Heart right ventricle (tissue), 16 donors: ENCODE measurements at regions not wholly inside any gene's neighbourhood (a gene's known extent, or its start where the extent isn't known, plus 50 kb on each side); places are given as distances from the start of the nearest gene placed in this dataset.

ENCODE experiments used
- ATAC-seq, 8 donors: fragments of 200-7000 bp; cut with Tn5 transposase; one replicate each; pipeline ENCODE4 v1.9.1; 2020; ENCODE audit warnings: mild to moderate bottlenecking in 8 of 8, moderate library complexity in 8 of 8, moderate number of reproducible peaks in 1 of 8
- DNase-seq, 2 donors: peaks; one replicate each; pipeline ENCODE4 v3.0.0-alpha.2; 2020
- H3K27ac ChIP-seq, 10 donors: fragments of 200-600 bp; sonication (generic) in 2 of 10; one replicate each; pipeline versions ENCODE4 v1.5.0 to v1.8.0; 2020 to 2022; ENCODE audit warnings: mild to moderate bottlenecking in 3 of 10
- H3K27me3 ChIP-seq, 7 donors: fragments of 200-600 bp; one replicate each; pipeline ENCODE4 v1.8.0; 2021 to 2022; ENCODE audit warnings: mild to moderate bottlenecking in 2 of 7
- H3K36me3 ChIP-seq, 9 donors: fragments of 200-600 bp; sonication (generic) in 1 of 9; one replicate each; pipeline versions ENCODE4 v1.5.0 to v1.8.0; 2020 to 2022; ENCODE audit warnings: mild to moderate bottlenecking in 2 of 9
- H3K4me1 ChIP-seq, 9 donors: fragments of 200-600 bp; sonication (generic) in 1 of 9; one replicate each; pipeline versions ENCODE4 v1.5.0 to v1.8.0; 2020 to 2022; ENCODE audit warnings: mild to moderate bottlenecking in 4 of 9
- H3K4me3 ChIP-seq, 10 donors: fragments of 200-600 bp; sonication (generic) in 2 of 10; one replicate each; pipeline versions ENCODE4 v1.5.0 to v1.8.0; 2020 to 2022; ENCODE audit warnings: mild to moderate bottlenecking in 7 of 10, moderate library complexity in 2 of 10
- H3K9me3 ChIP-seq, 11 donors: fragments of 200-600 bp in 10 of 11; sonication (generic) in 2 of 11; one replicate each; pipeline versions ENCODE4 v1.5.0 to v1.8.0; 2013 to 2022; ENCODE audit warnings: mild to moderate bottlenecking in 2 of 11, control low read depth in 1 of 11, moderate library complexity in 1 of 11
- CTCF ChIP-seq, 9 donors: fragments of 200-600 bp; sonication (generic) in 2 of 9; IDR thresholded peaks; one replicate each; pipeline versions ENCODE4 v1.5.0 to v1.8.0; 2021 to 2022; ENCODE audit warnings: antibody characterized with exemption in 9 of 9, mild to moderate bottlenecking in 5 of 9, moderate library complexity in 1 of 9
- WGBS, 2 donors: extraction: QIAGEN DNeasy Blood & Tissue Kit; methylation state at CpG; one replicate each; pipeline ENCODE4 v1.1.7; 2013; ENCODE audit warnings: inconsistent platforms in 1 of 2; 5-methylcytosine and 5-hydroxymethylcytosine counted together
- intact Hi-C, 10 donors: fragments of 100-400 bp; cut with DNase I; formaldehyde crosslinking; loops; one replicate each; pipeline versions ENCODE4 v1.11.1 to v1.14.2; 2022
- donor health status: Arrhythmogenic right ventricular cardiomyopathy.
- donor health status: ischemic (EF 13 %, LVEDD 7.1; RV severe dilation, severe dysfunction).
- donor health status: healthy with polysubstance abuse.
- donor health status: DM: no; HTN: yes; CAD: no.
- donor health status: DM: no; HTN: no; CAD: no.
- donor health status: ischemic (EF 25% LVEDD 6.9; RV normal size, moderate dysfunction).
- donor health status: ischemic (EF 25% LVEDD 5.7; RV mildly dilated, moderate dysfunction).
- donor health status: healthy.
- donor health status: DM: yes; HTN: yes; CAD: no.
- donor health status: Ischemic cardiomyopathy.
- donor health status: ischemic (EF 35%, LVEDD 5.7; RV mildly dilated, moderate dysfunction).
- donor health status: nonischemic (EF 11% LVEDD 7.7; RV severe dilation, severe dysfunction).
- donor health status: DM: yes; HTN: yes; CAD: no.
- donor health status: PGD.
- donor health status: ischemic (EF 29% LVEDD 5.4; RV normal size, mild dysfunction).
- donor health status: nonischemic (EF 23%, LVEDD 6.1; RV moderate dilation, normal function).

- Histone ChIP-seq H3K4me3 (no peak overlapping the region), H3K27me3 (peaks cover 0 to 19% (median 0%) of the 10 kb centered on the region in 7 donors), H3K36me3 (no peaks in the 10 kb centered on the region), H3K9me3 (no peaks in the 10 kb centered on the region), H3K27ac (no peak overlapping the region), H3K4me1 (no peaks in the 10 kb centered on the region)
- TF ChIP-seq CTCF (IDR thresholded peaks at IDR 0.05), result no peak
- no peak for ATAC-seq
- 72 to 77% methylated on average over 4 of the region's 4 CpGs for WGBS, 2 donors
- no peak for DNase-seq
- intact Hi-C loops, result loop anchor here in 1 of 10 donors (10.0 kb wide), 1 partner anchor 57 kb away; no protein-coding TSS in a partner anchor
Observed at GRCh38 chr16:5447734-5448133, 350.1 kb upstream of the EEF2KMT start.

- H3K4me1 ChIP-seq, result no peaks in the 10 kb centered on the region
- intact Hi-C loops, result loop anchor here in 1 of 10 donors (10.0 kb wide), 1 partner anchor 58 kb away; no protein-coding TSS in a partner anchor
- ATAC-seq (no peak), DNase-seq (no peak)
- peaks cover 0 to 12% (median 0%) of the 10 kb centered on the region in 7 donors for H3K27me3 ChIP-seq
- TF ChIP-seq CTCF (IDR thresholded peaks at IDR 0.05), result no peak
- 50 to 52% methylated on average over 8 of the region's 8 CpGs for WGBS, 2 donors
- no peaks in the 10 kb centered on the region for H3K36me3 ChIP-seq
- H3K9me3 ChIP-seq, result no peaks in the 10 kb centered on the region
- H3K27ac ChIP-seq, result no peak overlapping the region
- no peak overlapping the region for H3K4me3 ChIP-seq
Observed at GRCh38 chr16:5446623-5447240, 349.1 kb upstream of the EEF2KMT start.

DNA sequence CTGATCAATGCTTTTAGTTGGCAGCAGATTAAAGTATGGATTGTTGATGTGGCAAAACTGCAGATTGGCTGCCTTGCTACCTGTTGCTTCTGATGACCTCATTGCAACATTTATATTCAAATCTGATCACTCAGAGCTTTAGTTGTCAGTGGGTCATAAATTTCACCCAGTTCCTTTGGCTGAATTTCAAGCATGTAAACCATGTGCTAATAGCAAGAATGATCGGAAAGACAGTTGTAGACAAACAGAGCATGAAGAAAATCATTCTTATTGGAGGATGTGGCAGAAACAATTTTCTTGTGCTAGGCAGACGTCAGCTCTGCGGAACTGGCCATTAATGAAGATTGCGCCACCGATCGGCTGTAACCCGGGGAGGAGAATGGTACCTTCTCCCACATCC is 346.6 kb upstream of the EEF2KMT start:
- no peak overlapping the region for H3K4me3 ChIP-seq
- 81 to 85% methylated on average over 7 of the region's 7 CpGs for WGBS, 2 donors
- no peak for TF ChIP-seq CTCF (IDR thresholded peaks at IDR 0.05)
- H3K9me3 ChIP-seq, result no peaks in the 10 kb centered on the region
- H3K27ac ChIP-seq, result no peak overlapping the region
- no peaks in the 10 kb centered on the region for H3K36me3 ChIP-seq
- ATAC-seq (no peak), DNase-seq (no peak)
- peaks cover 0 to 6% (median 0%) of the 10 kb centered on the region in 7 donors for H3K27me3 ChIP-seq
- intact Hi-C loops, result loop anchor here in 1 of 10 donors (10.0 kb wide), 1 partner anchor 61 kb away; no protein-coding TSS in a partner anchor
- H3K4me1 ChIP-seq, result no peaks in the 10 kb centered on the region

- no peaks in the 10 kb centered on the region for H3K36me3 ChIP-seq
- WGBS, 2 donors, result 64 to 74% methylated on average over 3 of the region's 3 CpGs
- no peak overlapping the region for H3K27ac ChIP-seq
- intact Hi-C loops, result loop anchor here in 1 of 10 donors (10.0 kb wide), 1 partner anchor 62 kb away; no protein-coding TSS in a partner anchor
- H3K4me1 ChIP-seq, result no peaks in the 10 kb centered on the region
- H3K4me3 ChIP-seq, result no peak overlapping the region
- DNase-seq (no peak), ATAC-seq (no peak)
- H3K9me3 ChIP-seq, result no peaks in the 10 kb centered on the region
- H3K27me3 ChIP-seq, result no peaks in the 10 kb centered on the region
- TF ChIP-seq CTCF (IDR thresholded peaks at IDR 0.05), result no peak
Observed at GRCh38 chr16:5442986-5443385, 345.4 kb upstream of the EEF2KMT start.
